Daoy (cell line): ENCODE measurements at regions not wholly inside any gene's neighbourhood (a gene's known extent, or its start where the extent isn't known, plus 50 kb on each side); places are given as distances from the start of the nearest gene placed in this dataset.
A peak's percentile ranks its signal among the peaks of the same experiment; 100 is the strongest.
"Not testable (repeated sequence)": the region's sequence is repeated elsewhere in the genome, so short reads cannot be mapped to it uniquely, and the experiment has no call there.

ENCODE experiments used
- DNase-seq: peaks from one replicate; pipeline ENCODE4 v3.0.0-alpha.2; 2015; ENCODE audit warnings: low read depth

- not testable (repeated sequence) for DNase-seq
These were observed 57.4 kb downstream of the FTHL17 start for GRCh38 chrX:31014474-31014873.

- DNase-seq, result no peak
These were observed 59.3 kb downstream of the FTHL17 start for GRCh38 chrX:31012509-31013025.

- DNase-seq, result no peak
These were observed 64.5 kb downstream of the FTHL17 start for GRCh38 chrX:31007321-31007720.

- no peak for DNase-seq
These were observed 65.8 kb downstream of the FTHL17 start for GRCh38 chrX:31006027-31006426.

GRCh38 chrX:30997411-30997810 is 74.4 kb downstream of the FTHL17 start:
- no peak for DNase-seq

GRCh38 chrX:30995705-30996104 is 76.1 kb downstream of the FTHL17 start:
- no peak for DNase-seq

GRCh38 chrX:30995060-30995700 is 76.7 kb downstream of the FTHL17 start:
- DNase-seq, result no peak

- not testable (repeated sequence) for DNase-seq
These were observed 77.8 kb downstream of the FTHL17 start for GRCh38 chrX:30994018-30994417.

GRCh38 chrX:30992381-30992904 is 79.4 kb downstream of the FTHL17 start:
- DNase-seq, result no peak

- DNase-seq, result no peak
These were observed 81.5 kb downstream of the FTHL17 start for GRCh38 chrX:30990361-30990760.

GRCh38 chrX:30982467-30982866 is 89.4 kb downstream of the FTHL17 start:
- DNase-seq, result no peak

GRCh38 chrX:30981968-30982367 is 89.9 kb downstream of the FTHL17 start:
- DNase-seq, result no peak

GRCh38 chrX:30979271-30979670 is 90.2 kb upstream of the TAB3 start:
- no peak for DNase-seq

- no peak for DNase-seq
These were observed 86.4 kb upstream of the TAB3 start for GRCh38 chrX:30975467-30975866.

GRCh38 chrX:30973784-30974427 is 84.9 kb upstream of the TAB3 start:
- DNase-seq, result no peak

- peak; percentile 35 for DNase-seq
These were observed 82.9 kb upstream of the TAB3 start for GRCh38 chrX:30971774-30972603.

GRCh38 chrX:30967516-30967915 is 78.5 kb upstream of the TAB3 start:
- no peak for DNase-seq

GRCh38 chrX:30965767-30966166 is 76.7 kb upstream of the TAB3 start:
- DNase-seq, result no peak

- no peak for DNase-seq
These were observed 72.5 kb upstream of the TAB3 start for GRCh38 chrX:30961387-30962174.

GRCh38 chrX:30957753-30958152 is 68.7 kb upstream of the TAB3 start:
- DNase-seq, result peak; percentile 15

- DNase-seq, result no peak
These were observed 66.6 kb upstream of the TAB3 start for GRCh38 chrX:30955687-30956086.

- no peak for DNase-seq
These were observed 61.9 kb upstream of the TAB3 start for GRCh38 chrX:30951003-30951402.
